H1 (cell line): ENCODE measurements at regions not wholly inside any gene's neighbourhood (a gene's known extent, or its start where the extent isn't known, plus 50 kb on each side); places are given as distances from the start of the nearest gene placed in this dataset.

ENCODE experiments used
- CTCF ChIP-seq, 3 experiments: IDR thresholded peaks; 1 replicate in 2 of 3; 2 replicates in 1 of 3; pipeline versions ENCODE4 v1.5.1 to v1.6.1; 2011; ENCODE audit warnings: low read length in 3 of 3, mild to moderate bottlenecking in 3 of 3, inconsistent platforms in 2 of 3, low read depth in 1 of 3, moderate library complexity in 1 of 3; ENCODE audit not compliant: insufficient read depth in 1 of 3; ENCODE audit errors: control extremely low read depth in 1 of 3
- POLR2A ChIP-seq, 2 experiments: IDR thresholded peaks; 1 replicate in 1 of 2; 2 replicates in 1 of 2; pipeline ENCODE4 v1.6.1; 2011; ENCODE audit warnings: low read depth in 2 of 2, low read length in 2 of 2, mild to moderate bottlenecking in 2 of 2; ENCODE audit errors: control extremely low read depth in 1 of 2
- RFX5 ChIP-seq: IDR thresholded peaks from 2 replicates; pipeline ENCODE4 v1.6.1; 2011; ENCODE audit warnings: low read depth, low read length, improper control_type of control experiment, borderline replicate concordance

- TF ChIP-seq CTCF (IDR thresholded peaks at IDR 0.05; ENCODE audit: control extremely low read depth in 1 of 3, insufficient read depth in 1 of 3, low read depth in 1 of 3, low read length in 3 of 3) (no peak), RFX5 (no peak), POLR2A (IDR thresholded peaks at IDR 0.05; ENCODE audit: control extremely low read depth in 1 of 2, low read depth in 2 of 2, low read length in 2 of 2) (no peak)
These were observed 356.8 kb downstream of the LMO4 start for GRCh38 chr1:87685311-87686135.
